ENCODE measurements at regions not wholly inside any gene's neighbourhood (a gene's known extent, or its start where the extent isn't known, plus 50 kb on each side); places are given as distances from the start of the nearest gene placed in this dataset.

DNA sequence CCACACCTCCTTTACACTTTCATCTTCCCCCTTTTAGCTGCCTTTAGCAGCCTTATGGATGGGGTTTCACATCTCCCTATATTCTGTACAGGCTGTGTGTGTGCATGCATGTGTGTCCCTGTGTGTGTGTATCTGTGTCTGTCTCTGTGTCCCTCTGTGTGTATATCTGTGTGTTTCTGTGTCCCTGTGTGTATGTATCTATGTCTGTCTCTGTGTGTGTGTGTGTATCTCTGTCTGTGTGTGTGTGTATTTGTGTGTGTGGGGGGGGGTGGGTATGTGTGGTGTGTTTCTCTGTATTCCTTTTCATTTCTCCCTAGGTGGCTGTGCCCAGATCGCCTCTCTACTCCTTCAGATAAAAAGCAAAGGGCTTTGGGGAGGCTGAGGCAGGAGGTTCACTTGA, 52.2 kb upstream of the CD83 start:
- TF ChIP-seq, protein P1, sequence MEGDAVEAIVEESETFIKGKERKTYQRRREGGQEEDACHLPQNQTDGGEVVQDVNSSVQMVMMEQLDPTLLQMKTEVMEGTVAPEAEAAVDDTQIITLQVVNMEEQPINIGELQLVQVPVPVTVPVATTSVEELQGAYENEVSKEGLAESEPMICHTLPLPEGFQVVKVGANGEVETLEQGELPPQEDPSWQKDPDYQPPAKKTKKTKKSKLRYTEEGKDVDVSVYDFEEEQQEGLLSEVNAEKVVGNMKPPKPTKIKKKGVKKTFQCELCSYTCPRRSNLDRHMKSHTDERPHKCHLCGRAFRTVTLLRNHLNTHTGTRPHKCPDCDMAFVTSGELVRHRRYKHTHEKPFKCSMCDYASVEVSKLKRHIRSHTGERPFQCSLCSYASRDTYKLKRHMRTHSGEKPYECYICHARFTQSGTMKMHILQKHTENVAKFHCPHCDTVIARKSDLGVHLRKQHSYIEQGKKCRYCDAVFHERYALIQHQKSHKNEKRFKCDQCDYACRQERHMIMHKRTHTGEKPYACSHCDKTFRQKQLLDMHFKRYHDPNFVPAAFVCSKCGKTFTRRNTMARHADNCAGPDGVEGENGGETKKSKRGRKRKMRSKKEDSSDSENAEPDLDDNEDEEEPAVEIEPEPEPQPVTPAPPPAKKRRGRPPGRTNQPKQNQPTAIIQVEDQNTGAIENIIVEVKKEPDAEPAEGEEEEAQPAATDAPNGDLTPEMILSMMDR (IDR thresholded peaks at IDR 0.05; ENCODE audit: low read depth, low read length, missing input control), result no peak
- TF ChIP-seq SP1 (IDR thresholded peaks at IDR 0.05), result no peak
- no peak for TF ChIP-seq TAF1 (conservative IDR thresholded peaks at IDR 0.05)
- TF ChIP-seq, protein P2, sequence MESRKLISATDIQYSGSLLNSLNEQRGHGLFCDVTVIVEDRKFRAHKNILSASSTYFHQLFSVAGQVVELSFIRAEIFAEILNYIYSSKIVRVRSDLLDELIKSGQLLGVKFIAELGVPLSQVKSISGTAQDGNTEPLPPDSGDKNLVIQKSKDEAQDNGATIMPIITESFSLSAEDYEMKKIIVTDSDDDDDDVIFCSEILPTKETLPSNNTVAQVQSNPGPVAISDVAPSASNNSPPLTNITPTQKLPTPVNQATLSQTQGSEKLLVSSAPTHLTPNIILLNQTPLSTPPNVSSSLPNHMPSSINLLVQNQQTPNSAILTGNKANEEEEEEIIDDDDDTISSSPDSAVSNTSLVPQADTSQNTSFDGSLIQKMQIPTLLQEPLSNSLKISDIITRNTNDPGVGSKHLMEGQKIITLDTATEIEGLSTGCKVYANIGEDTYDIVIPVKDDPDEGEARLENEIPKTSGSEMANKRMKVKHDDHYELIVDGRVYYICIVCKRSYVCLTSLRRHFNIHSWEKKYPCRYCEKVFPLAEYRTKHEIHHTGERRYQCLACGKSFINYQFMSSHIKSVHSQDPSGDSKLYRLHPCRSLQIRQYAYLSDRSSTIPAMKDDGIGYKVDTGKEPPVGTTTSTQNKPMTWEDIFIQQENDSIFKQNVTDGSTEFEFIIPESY (IDR thresholded peaks at IDR 0.05), result no peak
- TF ChIP-seq, protein P3, sequence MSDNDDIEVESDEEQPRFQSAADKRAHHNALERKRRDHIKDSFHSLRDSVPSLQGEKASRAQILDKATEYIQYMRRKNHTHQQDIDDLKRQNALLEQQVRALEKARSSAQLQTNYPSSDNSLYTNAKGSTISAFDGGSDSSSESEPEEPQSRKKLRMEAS (IDR thresholded peaks at IDR 0.05), result no peak
- TF ChIP-seq, protein P4, sequence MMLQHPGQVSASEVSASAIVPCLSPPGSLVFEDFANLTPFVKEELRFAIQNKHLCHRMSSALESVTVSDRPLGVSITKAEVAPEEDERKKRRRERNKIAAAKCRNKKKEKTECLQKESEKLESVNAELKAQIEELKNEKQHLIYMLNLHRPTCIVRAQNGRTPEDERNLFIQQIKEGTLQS (IDR thresholded peaks at IDR 0.05), result no peak
- TF ChIP-seq RAD21 (IDR thresholded peaks at IDR 0.05), result no peak
- no peak for TF ChIP-seq FOXA1 (IDR thresholded peaks at IDR 0.05)
- no peak for TF ChIP-seq JUND (IDR thresholded peaks at IDR 0.05)
- TF ChIP-seq EGR1 (IDR thresholded peaks at IDR 0.05; ENCODE audit: low read depth in 2 of 2), result no peak
- TF ChIP-seq, protein P5, sequence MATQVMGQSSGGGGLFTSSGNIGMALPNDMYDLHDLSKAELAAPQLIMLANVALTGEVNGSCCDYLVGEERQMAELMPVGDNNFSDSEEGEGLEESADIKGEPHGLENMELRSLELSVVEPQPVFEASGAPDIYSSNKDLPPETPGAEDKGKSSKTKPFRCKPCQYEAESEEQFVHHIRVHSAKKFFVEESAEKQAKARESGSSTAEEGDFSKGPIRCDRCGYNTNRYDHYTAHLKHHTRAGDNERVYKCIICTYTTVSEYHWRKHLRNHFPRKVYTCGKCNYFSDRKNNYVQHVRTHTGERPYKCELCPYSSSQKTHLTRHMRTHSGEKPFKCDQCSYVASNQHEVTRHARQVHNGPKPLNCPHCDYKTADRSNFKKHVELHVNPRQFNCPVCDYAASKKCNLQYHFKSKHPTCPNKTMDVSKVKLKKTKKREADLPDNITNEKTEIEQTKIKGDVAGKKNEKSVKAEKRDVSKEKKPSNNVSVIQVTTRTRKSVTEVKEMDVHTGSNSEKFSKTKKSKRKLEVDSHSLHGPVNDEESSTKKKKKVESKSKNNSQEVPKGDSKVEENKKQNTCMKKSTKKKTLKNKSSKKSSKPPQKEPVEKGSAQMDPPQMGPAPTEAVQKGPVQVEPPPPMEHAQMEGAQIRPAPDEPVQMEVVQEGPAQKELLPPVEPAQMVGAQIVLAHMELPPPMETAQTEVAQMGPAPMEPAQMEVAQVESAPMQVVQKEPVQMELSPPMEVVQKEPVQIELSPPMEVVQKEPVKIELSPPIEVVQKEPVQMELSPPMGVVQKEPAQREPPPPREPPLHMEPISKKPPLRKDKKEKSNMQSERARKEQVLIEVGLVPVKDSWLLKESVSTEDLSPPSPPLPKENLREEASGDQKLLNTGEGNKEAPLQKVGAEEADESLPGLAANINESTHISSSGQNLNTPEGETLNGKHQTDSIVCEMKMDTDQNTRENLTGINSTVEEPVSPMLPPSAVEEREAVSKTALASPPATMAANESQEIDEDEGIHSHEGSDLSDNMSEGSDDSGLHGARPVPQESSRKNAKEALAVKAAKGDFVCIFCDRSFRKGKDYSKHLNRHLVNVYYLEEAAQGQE (IDR thresholded peaks at IDR 0.05), result no peak
- TF ChIP-seq YY1 (IDR thresholded peaks at IDR 0.05), result no peak
